HepG2 (cell line): ENCODE measurements at regions not wholly inside any gene's neighbourhood (a gene's known extent, or its start where the extent isn't known, plus 50 kb on each side); places are given as distances from the start of the nearest gene placed in this dataset.

Experiments
- ATAC-seq: fragments of 200-7000 bp; cut with Tn5 transposase; 3 replicates; pipeline ENCODE4 v1.9.1; 2020; ENCODE audit warnings: mild to moderate bottlenecking, moderate library complexity
- BruUV-seq: library from RNA; stranded (reverse); fragments of 400-500 nt; replicated peaks from 2 replicates; lab custom pipeline; 2021; lab: Mats Ljungman, UMichigan
- CTCF ChIA-PET: fragments of 300-600 bp; formaldehyde crosslinking; extraction: SDS; loops from one replicate; lab custom pipeline; 2021; ENCODE audit warnings: low total read pairs, inconsistent platforms, low intra/inter-chr PET ratio; lab: Yijun Ruan, JAX
- POLR2A ChIA-PET: fragments of 350-600 bp; sonication (Branson Sonifier 250); formaldehyde crosslinking; loops from one replicate; lab custom pipeline; 2020; ENCODE audit warnings: antibody characterized with exemption, inconsistent platforms; lab: Yijun Ruan, JAX
- DNase-seq: peaks from one replicate; pipeline ENCODE4 v3.0.0-alpha.2; 2015; ENCODE audit warnings: low spot score
- FAIRE-seq: peaks from 3 replicates; lab custom pipeline; 2011; peaks lifted over from hg19 to GRCh38; lab: Jason Lieb, UNC
- H2AFZ ChIP-seq: one replicate; pipeline ENCODE4 v1.6.1; 2011; ENCODE audit warnings: low read length, inconsistent platforms
- H3K27ac ChIP-seq: fragments of 300-600 bp; 3 replicates; pipeline ENCODE4 v1.8.0; 2011; ENCODE audit warnings: mixed run types, mild to moderate bottlenecking, mixed read lengths, low read length, inconsistent platforms; ENCODE audit not compliant: insufficient read depth; ENCODE audit errors: extremely low read length
- H3K27me3 ChIP-seq, 2 experiments: fragments of 200-600 bp in 1 of 2; 2 replicates in 1 of 2; 3 replicates in 1 of 2; pipeline versions ENCODE4 v1.6.0 to v1.8.0; 2011; ENCODE audit warnings: low read length in 2 of 2, mild to moderate bottlenecking in 2 of 2, moderate library complexity in 2 of 2, inconsistent platforms in 1 of 2; ENCODE audit not compliant: insufficient read depth in 2 of 2, control insufficient read depth in 1 of 2
- H3K36me3 ChIP-seq, 2 experiments: fragments of 200-600 bp in 1 of 2; replicated peaks in 1 of 2; 2 replicates in 1 of 2; 3 replicates in 1 of 2; pipeline versions ENCODE4 v1.5.1 to v1.8.0; 2011; ENCODE audit warnings: low read length in 2 of 2, inconsistent platforms in 1 of 2; ENCODE audit not compliant: insufficient read depth in 2 of 2, control insufficient read depth in 1 of 2
- H3K4me1 ChIP-seq: 2 replicates; pipeline ENCODE4 v1.5.1; 2012; ENCODE audit warnings: low read length, inconsistent platforms; ENCODE audit not compliant: insufficient read depth
- H3K4me2 ChIP-seq: 2 replicates; pipeline ENCODE4 v1.6.0; 2011; ENCODE audit warnings: low read depth, low read length, inconsistent platforms
- H3K4me3 ChIP-seq, 3 experiments: fragments of 200-600 bp in 1 of 3; sonication (generic), shearing (Covaris generic) in 1 of 3; replicated peaks in 1 of 3; 2 replicates each; pipeline ENCODE4 v1.5.1; 2011 to 2016; ENCODE audit warnings: low read length in 3 of 3, inconsistent platforms in 2 of 3, low read depth in 2 of 3, mild to moderate bottlenecking in 2 of 3, control low read depth in 1 of 3, mixed read lengths in 1 of 3; ENCODE audit not compliant: insufficient read depth in 1 of 3
- H3K79me2 ChIP-seq: one replicate; pipeline ENCODE4 v1.6.1; 2011; ENCODE audit warnings: low read length, inconsistent platforms; ENCODE audit not compliant: insufficient read depth
- H3K9ac ChIP-seq: 2 replicates; pipeline ENCODE4 v1.6.0; 2011; ENCODE audit warnings: mild to moderate bottlenecking, low read depth, low read length, inconsistent platforms; ENCODE audit not compliant: insufficient read depth
- H3K9me3 ChIP-seq: 2 replicates; pipeline ENCODE4 v1.5.1; 2012; ENCODE audit warnings: mild to moderate bottlenecking, low read length
- H4K20me1 ChIP-seq: 2 replicates; pipeline ENCODE4 v1.6.0; 2011; ENCODE audit warnings: inconsistent platforms, mild to moderate bottlenecking, low read length, moderate library complexity; ENCODE audit not compliant: insufficient read depth
- FOXJ3 ChIP-seq: sonication (generic); formaldehyde crosslinking; IDR thresholded peaks from 2 replicates; pipeline ENCODE4 v1.4.0; 2020; ENCODE audit warnings: missing genetic modification reagents, mild to moderate bottlenecking, borderline replicate concordance
- ZBTB7A ChIP-seq: sonication (generic); formaldehyde crosslinking; IDR thresholded peaks from 2 replicates; pipeline ENCODE4 v1.8.0; 2022; ENCODE audit warnings: mild to moderate bottlenecking, missing genetic modification reagents
- ZNF841 ChIP-seq: sonication (generic); formaldehyde crosslinking; IDR thresholded peaks from 2 replicates; pipeline ENCODE4 v1.8.1; 2023; ENCODE audit warnings: missing genetic modification reagents, borderline replicate concordance
- WGBS: methylation state at CpG from one replicate; pipeline ENCODE4 v1.1.6; 2017; ENCODE audit warnings: low lambda C conversion rate; 5-methylcytosine and 5-hydroxymethylcytosine counted together
- in situ Hi-C: cut with HindIII; loops from 2 replicates; pipeline ENCODE4 v1.10.0; 2017; ENCODE audit warnings: low pct_unique_long_range_greater_than_20kb; ENCODE audit not compliant: extremely low pct_ligation_motif_present
- intact Hi-C: fragments of 100-400 bp; cut with micrococcal nuclease; formaldehyde crosslinking; loops from one replicate; pipeline ENCODE4 v1.10.0; 2022; ENCODE audit not compliant: unreplicated experiment
- TF ChIP-seq, protein P1 (sequence below): sonication (generic); formaldehyde crosslinking; IDR thresholded peaks from 2 replicates; pipeline ENCODE4 v1.5.1; 2020; ENCODE audit warnings: mild to moderate bottlenecking, missing genetic modification reagents

- TF ChIP-seq ZBTB7A: no peak
- no peak for TF ChIP-seq ZNF841 (CRISPR knock-in tag)
- TF ChIP-seq, protein P1, sequence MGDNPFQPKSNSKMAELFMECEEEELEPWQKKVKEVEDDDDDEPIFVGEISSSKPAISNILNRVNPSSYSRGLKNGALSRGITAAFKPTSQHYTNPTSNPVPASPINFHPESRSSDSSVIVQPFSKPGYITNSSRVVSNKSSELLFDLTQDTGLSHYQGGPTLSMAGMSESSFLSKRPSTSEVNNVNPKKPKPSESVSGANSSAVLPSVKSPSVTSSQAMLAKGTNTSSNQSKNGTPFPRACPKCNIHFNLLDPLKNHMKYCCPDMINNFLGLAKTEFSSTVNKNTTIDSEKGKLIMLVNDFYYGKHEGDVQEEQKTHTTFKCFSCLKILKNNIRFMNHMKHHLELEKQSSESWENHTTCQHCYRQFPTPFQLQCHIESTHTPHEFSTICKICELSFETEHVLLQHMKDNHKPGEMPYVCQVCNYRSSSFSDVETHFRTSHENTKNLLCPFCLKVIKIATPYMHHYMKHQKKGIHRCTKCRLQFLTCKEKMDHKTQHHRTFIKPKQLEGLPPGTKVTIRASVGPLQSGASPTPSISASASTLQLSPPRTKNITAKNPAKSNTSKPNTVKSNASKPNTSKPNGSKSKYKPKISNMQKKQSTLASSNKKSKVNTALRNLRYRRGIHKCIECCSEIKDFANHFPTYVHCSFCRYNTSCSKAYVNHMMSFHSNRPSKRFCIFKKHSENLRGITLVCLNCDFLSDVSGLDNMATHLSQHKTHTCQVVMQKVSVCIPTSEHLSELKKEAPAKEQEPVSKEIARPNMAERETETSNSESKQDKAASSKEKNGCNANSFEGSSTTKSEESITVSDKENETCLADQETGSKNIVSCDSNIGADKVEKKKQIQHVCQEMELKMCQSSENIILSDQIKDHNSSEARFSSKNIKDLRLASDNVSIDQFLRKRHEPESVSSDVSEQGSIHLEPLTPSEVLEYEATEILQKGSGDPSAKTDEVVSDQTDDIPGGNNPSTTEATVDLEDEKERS (CRISPR knock-in tag): no peak
- TF ChIP-seq, all 625 proteins: peak for 0
Observed at GRCh38 chr6:168215121-168215808, 104.3 kb downstream of the DACT2 start (continued).

DNA sequence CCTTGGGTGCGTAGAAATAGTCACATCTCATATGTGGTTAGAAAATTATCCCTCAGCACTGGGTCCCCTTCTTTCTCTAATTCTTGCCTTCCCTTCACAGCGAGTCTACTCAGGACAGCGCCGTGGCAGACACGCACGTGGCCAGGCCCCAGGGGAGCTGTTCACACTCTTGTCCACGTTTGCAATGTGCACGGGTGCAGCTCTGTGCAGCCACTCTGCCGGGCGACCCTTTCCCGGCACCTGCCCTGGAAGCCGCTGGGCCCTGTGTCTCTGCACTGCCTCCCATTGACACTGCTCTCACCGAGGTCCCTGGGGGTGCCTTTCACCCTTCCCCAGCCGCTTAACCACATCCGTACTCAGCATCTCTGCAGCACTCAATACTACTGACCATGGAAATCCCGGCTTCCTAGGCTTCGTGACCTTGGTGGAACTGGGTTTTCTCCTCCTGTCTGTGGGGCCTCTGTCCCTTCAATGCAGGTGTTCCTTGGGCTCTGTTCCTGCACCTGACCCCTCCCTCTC, 104.9 kb downstream of the DACT2 start:
- BruUV-seq: no TSS peak
- Histone ChIP-seq H3K27ac (no peak overlapping the region), H3K9me3 (no peaks in the 10 kb centered on the region), H3K4me2 (no peak overlapping the region), H3K4me1 (no peaks in the 10 kb centered on the region), H2AFZ (no peak overlapping the region), H3K9ac (no peak overlapping the region), H3K79me2 (no peaks in the 10 kb centered on the region), H3K36me3 (no peaks in the 10 kb centered on the region), H3K27me3 (peaks cover 5 to 54% of the 10 kb centered on the region in 2 experiments; a peak in 4 of 5 replicates), H4K20me1 (no peaks in the 10 kb centered on the region), H3K4me3 (no peak overlapping the region)
- ChIA-PET CTCF (no interaction called here), POLR2A (no interaction called here)
- no peak; the same call in 2 of the 3 replicates for ATAC-seq
- intact Hi-C loops: no loop called here
- no peak for TF ChIP-seq FOXJ3 (CRISPR knock-in tag)
- DNase-seq: no peak
- no peak for FAIRE-seq
- WGBS: 58% methylated on average over 17 of the region's 17 CpGs
- in situ Hi-C loops: no loop called here
